Bronchial epithelial cell (primary cell): ENCODE measurements at regions not wholly inside any gene's neighbourhood (a gene's known extent, or its start where the extent isn't known, plus 50 kb on each side); places are given as distances from the start of the nearest gene placed in this dataset.

Experiments
- DNase-seq: peaks from one replicate; pipeline ENCODE4 v3.0.0-alpha.2; 2010; ENCODE audit warnings: low read depth
- FAIRE-seq: peaks from 2 replicates; lab custom pipeline; 2011; peaks lifted over from hg19 to GRCh38; lab: Jason Lieb, UNC
- H3K27me3 ChIP-seq: 2 replicates; pipeline ENCODE4 v1.5.1; 2011; ENCODE audit warnings: low read length; ENCODE audit not compliant: control insufficient read depth, insufficient read depth
- H3K36me3 ChIP-seq: 2 replicates; pipeline ENCODE4 v1.5.1; 2011; ENCODE audit warnings: low read length; ENCODE audit not compliant: control insufficient read depth, insufficient read depth
- H3K4me3 ChIP-seq: 2 replicates; pipeline ENCODE4 v1.5.1; 2011; ENCODE audit warnings: mild to moderate bottlenecking, low read depth, low read length, control low read depth
- CTCF ChIP-seq: IDR thresholded peaks from 2 replicates; pipeline ENCODE4 v1.5.1; 2011; ENCODE audit warnings: mild to moderate bottlenecking, moderate library complexity, low read length, control low read depth, inconsistent platforms; ENCODE audit not compliant: insufficient read depth, severe bottlenecking

- no peak overlapping the region for H3K4me3 ChIP-seq
- FAIRE-seq = no peak
- peaks cover 18% of the 10 kb centered on the region for H3K27me3 ChIP-seq
- no peak for DNase-seq
- no peaks in the 10 kb centered on the region for H3K36me3 ChIP-seq
- no peak for TF ChIP-seq CTCF
Observed at GRCh38 chr16:51245658-51245995, 94.6 kb upstream of the SALL1 start.

GRCh38 chr16:51244887-51245657 lies 94.0 kb upstream of the SALL1 start:
- H3K4me3 ChIP-seq = no peak overlapping the region
- DNase-seq (no peak), FAIRE-seq (no peak)
- no peak for TF ChIP-seq CTCF
- peaks cover 18% of the 10 kb centered on the region for H3K27me3 ChIP-seq
- no peaks in the 10 kb centered on the region for H3K36me3 ChIP-seq

- no peak overlapping the region for H3K4me3 ChIP-seq
- TF ChIP-seq CTCF = no peak
- H3K27me3 ChIP-seq = peaks cover 18% of the 10 kb centered on the region
- H3K36me3 ChIP-seq = no peaks in the 10 kb centered on the region
- DNase-seq (peak; percentile 69), FAIRE-seq (peak; percentile 13)
Observed at GRCh38 chr16:51243936-51244436, 92.9 kb upstream of the SALL1 start.

- FAIRE-seq = no peak
- Histone ChIP-seq H3K36me3 (no peaks in the 10 kb centered on the region), H3K4me3 (no peak overlapping the region), H3K27me3 (peaks cover 19% of the 10 kb centered on the region)
- no peak for TF ChIP-seq CTCF
- DNase-seq = no peak
Observed at GRCh38 chr16:51242296-51242994, 91.4 kb upstream of the SALL1 start.

- no peak for TF ChIP-seq CTCF
- Histone ChIP-seq H3K27me3 (peaks cover 10% of the 10 kb centered on the region), H3K4me3 (no peak overlapping the region), H3K36me3 (no peaks in the 10 kb centered on the region)
- DNase-seq (no peak), FAIRE-seq (no peak)
Observed at GRCh38 chr16:51239196-51239595, 88.1 kb upstream of the SALL1 start.
